ENCODE measurements at regions not wholly inside any gene's neighbourhood (a gene's known extent, or its start where the extent isn't known, plus 50 kb on each side); places are given as distances from the start of the nearest gene placed in this dataset.

- TF ChIP-seq ZBTB26 (CRISPR knock-in tag; IDR thresholded peaks at IDR 0.05; ENCODE audit: borderline replicate concordance) = no peak
- no peak for TF ChIP-seq ZNF687 (CRISPR knock-in tag; IDR thresholded peaks at IDR 0.05)
- no peak for TF ChIP-seq NFE2 (CRISPR knock-in tag; IDR thresholded peaks at IDR 0.05)
- no peak for TF ChIP-seq ZNF546 (CRISPR knock-in tag; conservative IDR thresholded peaks at IDR 0.05)
- TF ChIP-seq KDM4B (CRISPR knock-in tag; IDR thresholded peaks at IDR 0.05) = no peak
- no peak for TF ChIP-seq BRCA1 (CRISPR knock-in tag; IDR thresholded peaks at IDR 0.05)
- TF ChIP-seq TOPORS (CRISPR knock-in tag; IDR thresholded peaks at IDR 0.05) = no peak
- no peak for TF ChIP-seq MXI1 (IDR thresholded peaks at IDR 0.05; ENCODE audit: borderline replicate concordance, low read depth, low read length)
These were observed 222.0 kb downstream of the SH2D4B start (continued) for GRCh38 chr10:80759693-80760092.

- no peaks in the 10 kb centered on the region for H3K4me1 ChIP-seq (ENCODE audit: insufficient read depth, low read length)
- H3K27ac ChIP-seq (ENCODE audit: extremely low read length, insufficient read depth, low read length) = no peak overlapping the region
- no peak overlapping the region for H3K4me2 ChIP-seq (ENCODE audit: low read depth, low read length)
- no peak overlapping the region for H3K9ac ChIP-seq (ENCODE audit: insufficient read depth, low read depth, low read length)
- no TSS peak for BruUV-seq (replicated peaks)
- 4% methylated on average over 2 of the region's 2 CpGs for whole genome bisulfite sequencing (ENCODE audit: low lambda C conversion rate)
- H3K79me2 ChIP-seq (ENCODE audit: insufficient read depth, low read length) = no peaks in the 10 kb centered on the region
- H3K36me3 ChIP-seq (replicated peaks in 1 of 2; ENCODE audit: control insufficient read depth in 1 of 2, insufficient read depth in 2 of 2, low read length in 2 of 2) = no peaks in the 10 kb centered on the region
- TF ChIP-seq ZBTB1 (CRISPR knock-in tag; IDR thresholded peaks at IDR 0.05; ENCODE audit: borderline replicate concordance) (no peak), ZNF775 (CRISPR knock-in tag; IDR thresholded peaks at IDR 0.05; ENCODE audit: borderline replicate concordance) (no peak), SRF (IDR thresholded peaks at IDR 0.05; ENCODE audit: low read depth, low read length) (no peak), E2F2 (CRISPR knock-in tag; IDR thresholded peaks at IDR 0.05; ENCODE audit: borderline replicate concordance) (no peak), DMAP1 (CRISPR knock-in tag; IDR thresholded peaks at IDR 0.05) (no peak), NFE2L2 (IDR thresholded peaks at IDR 0.05; ENCODE audit: low read length) (no peak), ZNF264 (CRISPR knock-in tag; IDR thresholded peaks at IDR 0.05) (no peak), IRX3 (CRISPR knock-in tag; IDR thresholded peaks at IDR 0.05; ENCODE audit: borderline replicate concordance, low read depth) (no peak), DBP (CRISPR knock-in tag; IDR thresholded peaks at IDR 0.05; ENCODE audit: not compliant biosample characterization) (no peak), ZNF33B (CRISPR knock-in tag; IDR thresholded peaks at IDR 0.05) (no peak), ARHGAP35 (CRISPR knock-in tag; IDR thresholded peaks at IDR 0.05; ENCODE audit: borderline replicate concordance) (no peak)
- ATAC-seq (no peak), DNase-seq (ENCODE audit: low spot score) (no peak), FAIRE-seq (no peak)
- intact Hi-C loops (cut with micrococcal nuclease; ENCODE audit: unreplicated experiment) (no loop called here), in situ Hi-C loops (cut with HindIII; ENCODE audit: extremely low pct_ligation_motif_present, low pct_unique_long_range_greater_than_20kb) (no loop called here)
- H4K20me1 ChIP-seq (ENCODE audit: insufficient read depth, low read length) = no peaks in the 10 kb centered on the region
- ChIA-PET POLR2A (no interaction called here), CTCF (ENCODE audit: low intra/inter-chr PET ratio, low total read pairs) (no interaction called here)
- no peak overlapping the region for H3K4me3 ChIP-seq (replicated peaks in 1 of 3; ENCODE audit: insufficient read depth in 1 of 3, low read depth in 2 of 3, low read length in 3 of 3)
- no peaks in the 10 kb centered on the region for H3K9me3 ChIP-seq (ENCODE audit: low read length)
- no peak overlapping the region for H2AFZ ChIP-seq (ENCODE audit: low read length)
- H3K27me3 ChIP-seq (ENCODE audit: control insufficient read depth in 1 of 2, insufficient read depth in 2 of 2, low read length in 2 of 2) = no peaks in the 10 kb centered on the region; a peak in 1 of 5 replicates
These were observed 223.2 kb downstream of the SH2D4B start for GRCh38 chr10:80760914-80761371.

Measured in HepG2 (cell line).